GM13976 (cell line): ENCODE measurements at regions not wholly inside any gene's neighbourhood (a gene's known extent, or its start where the extent isn't known, plus 50 kb on each side); places are given as distances from the start of the nearest gene placed in this dataset.

Experiments used
- DNase-seq: peaks from one replicate; pipeline ENCODE4 v3.0.0; 2012; ENCODE audit warnings: low spot score
- in situ Hi-C: fragments of 300-500 bp; cut with MboI; formaldehyde crosslinking; loops from one replicate; pipeline ENCODE4 v1.12.0; 2022; ENCODE audit warnings: low sequenced_read_pairs, mixed read lengths, inconsistent platforms; ENCODE audit not compliant: unreplicated experiment
- TF ChIP-seq, protein P1 (sequence below): IDR thresholded peaks from 2 replicates; pipeline ENCODE4 v1.5.1; 2012; ENCODE audit warnings: borderline replicate concordance, mild to moderate bottlenecking; ENCODE audit not compliant: insufficient read depth; ENCODE audit errors: extremely low read depth, missing control alignments, control extremely low read depth

DNA sequence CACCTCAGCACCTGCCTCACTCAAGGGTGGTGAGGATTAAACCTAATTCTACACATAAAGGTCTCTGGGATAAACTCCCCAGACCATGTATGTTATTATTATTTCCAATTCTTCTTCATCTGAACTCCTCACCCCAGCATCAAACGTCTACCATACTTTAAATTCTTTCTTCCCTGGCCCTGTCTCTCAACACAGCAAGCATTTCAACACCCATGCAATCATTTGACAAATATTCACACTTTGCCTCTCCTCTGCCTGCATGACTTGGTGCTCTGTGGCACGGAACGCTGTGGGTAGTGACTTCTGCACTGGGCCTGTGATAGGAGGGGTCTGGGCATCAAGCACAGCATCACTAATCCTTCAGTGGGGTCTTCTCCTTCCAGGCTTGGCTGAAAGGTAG is 490.8 kb downstream of the TNS3 start:
- TF ChIP-seq, protein P1, sequence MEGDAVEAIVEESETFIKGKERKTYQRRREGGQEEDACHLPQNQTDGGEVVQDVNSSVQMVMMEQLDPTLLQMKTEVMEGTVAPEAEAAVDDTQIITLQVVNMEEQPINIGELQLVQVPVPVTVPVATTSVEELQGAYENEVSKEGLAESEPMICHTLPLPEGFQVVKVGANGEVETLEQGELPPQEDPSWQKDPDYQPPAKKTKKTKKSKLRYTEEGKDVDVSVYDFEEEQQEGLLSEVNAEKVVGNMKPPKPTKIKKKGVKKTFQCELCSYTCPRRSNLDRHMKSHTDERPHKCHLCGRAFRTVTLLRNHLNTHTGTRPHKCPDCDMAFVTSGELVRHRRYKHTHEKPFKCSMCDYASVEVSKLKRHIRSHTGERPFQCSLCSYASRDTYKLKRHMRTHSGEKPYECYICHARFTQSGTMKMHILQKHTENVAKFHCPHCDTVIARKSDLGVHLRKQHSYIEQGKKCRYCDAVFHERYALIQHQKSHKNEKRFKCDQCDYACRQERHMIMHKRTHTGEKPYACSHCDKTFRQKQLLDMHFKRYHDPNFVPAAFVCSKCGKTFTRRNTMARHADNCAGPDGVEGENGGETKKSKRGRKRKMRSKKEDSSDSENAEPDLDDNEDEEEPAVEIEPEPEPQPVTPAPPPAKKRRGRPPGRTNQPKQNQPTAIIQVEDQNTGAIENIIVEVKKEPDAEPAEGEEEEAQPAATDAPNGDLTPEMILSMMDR: no peak
- in situ Hi-C loops: loop anchor here (25.0 kb wide), 2 partner anchors 729 to 1179 kb away; partner anchors contain the start of gene IGFBP3
- DNase-seq: no peak

DNA sequence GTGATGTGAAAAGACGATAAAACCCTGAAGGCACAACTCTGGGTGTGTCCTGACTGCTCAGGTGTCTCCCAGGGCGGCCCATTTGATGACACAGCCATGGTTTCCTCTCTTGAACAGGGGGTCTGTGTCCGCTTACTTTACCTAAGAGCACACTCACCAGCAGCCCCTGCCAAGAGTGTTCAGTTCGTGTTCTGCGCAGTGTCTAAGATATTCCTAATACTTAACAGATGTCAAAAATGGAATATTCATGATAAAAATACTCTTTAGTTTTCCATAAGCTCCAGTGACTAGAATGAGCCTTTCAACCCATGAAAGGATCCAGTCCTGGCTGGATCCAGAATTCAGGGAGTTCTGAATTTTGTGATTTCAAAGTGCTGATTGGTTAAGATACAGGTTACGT is 492.4 kb downstream of the TNS3 start:
- TF ChIP-seq, protein P1: no peak
- in situ Hi-C loops: loop anchor here (25.0 kb wide), 2 partner anchors 727 to 1177 kb away; partner anchors contain the start of gene IGFBP3
- DNase-seq: no peak

DNA sequence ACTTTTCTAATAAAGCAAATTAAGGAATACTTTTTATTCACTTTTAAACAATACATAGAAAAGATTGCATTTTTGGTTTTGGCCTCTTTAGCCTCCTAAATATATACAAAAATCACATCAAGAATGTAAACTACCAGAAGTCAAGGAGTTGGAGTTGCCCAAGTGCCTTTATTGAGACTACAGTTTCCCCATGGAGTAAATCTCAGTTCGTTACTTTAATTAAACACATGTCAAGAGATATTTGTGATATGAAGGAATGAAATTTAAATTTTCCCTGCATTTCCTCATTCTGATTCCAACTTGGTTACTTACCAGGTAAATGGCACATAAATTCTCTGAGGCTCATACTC is 492.9 kb downstream of the TNS3 start:
- in situ Hi-C loops: loop anchor here (25.0 kb wide), 2 partner anchors 727 to 1177 kb away; partner anchors contain the start of gene IGFBP3
- DNase-seq: no peak
- TF ChIP-seq, protein P1: no peak

DNA sequence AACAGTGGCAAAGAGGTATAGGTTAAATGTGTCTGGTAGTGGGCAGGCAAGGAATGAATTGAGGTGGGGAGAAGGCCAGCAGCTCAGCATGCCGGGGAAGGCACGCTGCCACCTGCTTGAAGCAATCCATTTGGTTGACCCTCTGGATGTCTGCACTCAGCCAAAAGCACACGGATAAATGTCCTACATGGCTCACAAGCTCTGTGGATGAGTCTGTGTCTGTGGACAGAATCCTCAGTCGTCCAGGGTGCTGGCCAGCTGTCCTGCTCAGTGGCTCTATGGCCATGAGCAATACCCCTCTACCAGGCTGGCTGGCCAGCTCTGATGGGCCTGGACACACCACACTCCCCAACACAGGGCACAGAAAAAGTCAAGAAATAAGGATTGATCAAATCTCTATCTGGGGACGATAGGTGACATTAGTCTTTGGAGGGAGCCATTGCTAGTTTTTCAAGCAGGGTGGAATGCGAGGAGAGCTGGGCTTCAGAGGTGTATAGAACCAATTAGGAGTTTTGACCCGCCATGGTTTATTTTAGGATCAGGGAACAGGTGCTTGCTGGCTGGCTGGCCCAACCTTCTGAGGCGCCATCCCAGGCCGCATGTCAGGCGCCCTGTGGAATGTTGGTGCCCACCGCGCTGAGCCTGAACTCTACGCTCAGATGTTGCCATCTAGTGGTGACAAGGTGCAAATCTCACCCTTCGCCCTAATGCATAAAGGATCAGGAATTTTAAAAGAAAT is 493.4 kb downstream of the TNS3 start:
- in situ Hi-C loops: loop anchor here (25.0 kb wide), 2 partner anchors 726 to 1176 kb away; partner anchors contain the start of gene IGFBP3

DNA sequence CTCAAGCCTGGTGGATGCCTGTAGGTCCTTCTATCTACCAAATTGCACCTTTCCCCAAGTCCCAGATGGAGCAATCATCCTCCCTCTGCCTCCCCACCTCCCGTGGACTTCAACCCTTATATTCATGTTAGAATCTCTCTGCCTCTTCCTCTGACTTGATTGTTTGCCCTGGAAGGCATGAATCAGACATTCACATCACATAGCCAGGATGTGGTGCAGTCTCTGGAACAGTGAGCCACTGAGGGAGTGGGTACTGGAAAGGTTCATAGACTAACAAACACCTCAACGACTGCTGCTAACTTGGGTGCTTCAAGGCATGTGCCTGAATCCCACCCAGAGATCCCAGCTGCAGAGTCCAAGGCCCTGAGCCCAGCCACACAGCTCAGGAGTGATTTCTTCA is 494.0 kb downstream of the TNS3 start:
- no peak for DNase-seq
- TF ChIP-seq, protein P1: no peak
- in situ Hi-C loops: loop anchor here (25.0 kb wide), 2 partner anchors 726 to 1176 kb away; partner anchors contain the start of gene IGFBP3

More for the DNA sequence above, 493.4 kb downstream of the TNS3 start:
- TF ChIP-seq, protein P1: peak; percentile 78
- peak; percentile 67 for DNase-seq

DNA sequence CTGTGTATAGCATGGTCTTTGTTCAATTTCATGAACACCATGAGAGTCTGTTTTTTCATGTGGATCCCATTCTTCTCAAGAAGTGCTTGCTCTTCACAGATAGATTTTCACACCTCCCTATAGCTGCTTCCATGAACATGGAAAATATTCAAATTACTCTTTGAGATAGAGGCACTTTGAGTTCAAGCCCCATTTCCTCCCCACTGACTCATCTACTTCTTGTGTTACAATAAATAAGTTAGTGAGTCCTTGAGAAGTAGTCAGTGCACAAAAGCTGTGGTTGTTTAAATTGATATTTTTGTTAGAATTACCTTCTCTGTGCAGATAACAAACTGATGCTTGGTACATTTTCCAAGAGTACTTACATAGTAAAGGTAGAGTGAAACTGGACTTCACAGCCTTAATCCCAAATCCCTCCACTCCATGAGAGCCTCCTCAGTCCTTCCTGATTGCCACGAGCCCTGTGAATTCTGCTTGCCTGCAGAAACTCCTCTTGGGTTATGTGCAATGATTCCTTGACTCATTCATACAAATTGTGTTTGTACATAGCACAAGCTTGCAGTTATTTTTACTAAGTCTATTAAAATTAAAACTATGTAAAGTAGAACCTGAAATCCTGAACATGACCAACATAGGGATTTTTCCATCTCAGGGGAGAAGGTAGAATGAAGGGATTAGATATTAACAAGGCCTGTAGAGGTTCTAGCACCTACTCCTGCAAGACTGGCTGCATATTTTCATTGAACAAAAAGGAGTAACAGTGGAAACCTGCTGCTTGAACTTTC is 496.2 kb downstream of the TNS3 start:
- TF ChIP-seq, protein P1: no peak
- in situ Hi-C loops: loop anchor here (25.0 kb wide), 2 partner anchors 723 to 1173 kb away; partner anchors contain the start of gene IGFBP3
- DNase-seq: no peak
